ENCODE measurements at regions not wholly inside any gene's neighbourhood (a gene's known extent, or its start where the extent isn't known, plus 50 kb on each side); places are given as distances from the start of the nearest gene placed in this dataset.

- no peak for DNase-seq (ENCODE audit: low read depth, low spot score)
- Histone ChIP-seq H3K4me1 (ENCODE audit: control insufficient read depth, extremely low read depth, insufficient read depth, low read length) (no peaks in the 10 kb centered on the region), H3K4me2 (ENCODE audit: control insufficient read depth, extremely low read depth, insufficient read depth, low read depth, low read length) (no peak overlapping the region), H3K36me3 (ENCODE audit: control insufficient read depth in 2 of 2, extremely low read depth in 1 of 2, insufficient read depth in 2 of 2, low read length in 2 of 2) (no peaks in the 10 kb centered on the region), H3K9ac (ENCODE audit: control insufficient read depth, extremely low read depth, insufficient read depth, low read length) (no peak overlapping the region), H4K20me1 (ENCODE audit: control insufficient read depth, extremely low read depth, insufficient read depth, low read length) (no peaks in the 10 kb centered on the region), H3K9me1 (ENCODE audit: control insufficient read depth, extremely low read depth, insufficient read depth, low read length) (no peaks in the 10 kb centered on the region), H3K27me3 (ENCODE audit: control insufficient read depth, extremely low read depth, insufficient read depth, low read length) (no peaks in the 10 kb centered on the region), H2AFZ (ENCODE audit: control insufficient read depth, low read length) (no peak overlapping the region), H3K27ac (ENCODE audit: control insufficient read depth, insufficient read depth, low read length) (no peak overlapping the region), H3K4me3 (ENCODE audit: control insufficient read depth in 2 of 3, extremely low read depth in 1 of 3, insufficient read depth in 2 of 3, low read depth in 1 of 3, low read length in 3 of 3) (no peak overlapping the region), H3K79me2 (ENCODE audit: control insufficient read depth, insufficient read depth, low read length) (no peaks in the 10 kb centered on the region), H3K9me3 (ENCODE audit: control insufficient read depth, low read depth, low read length) (no peaks in the 10 kb centered on the region)
- dilution Hi-C loops (cut with MboI; ENCODE audit: extremely low pct_ligation_motif_present, low sequenced_read_pairs), result no loop called here
- TF ChIP-seq EZH2 (IDR thresholded peaks at IDR 0.05; ENCODE audit: low read length) (no peak), CTCF (optimal IDR thresholded peaks at IDR 0.05 in 1 of 3, IDR thresholded peaks at IDR 0.05 in 1 of 3, conservative IDR thresholded peaks at IDR 0.05 in 1 of 3; ENCODE audit: extremely low read depth in 1 of 3, insufficient read depth in 2 of 3, low read length in 3 of 3) (no peak)
- no peak for FAIRE-seq
Observed at GRCh38 chr15:95162069-95162468, 930.7 kb downstream of the MCTP2 start.

- Histone ChIP-seq H3K27ac (ENCODE audit: control insufficient read depth, insufficient read depth, low read length) (no peak overlapping the region), H4K20me1 (ENCODE audit: control insufficient read depth, extremely low read depth, insufficient read depth, low read length) (no peaks in the 10 kb centered on the region), H3K4me1 (ENCODE audit: control insufficient read depth, extremely low read depth, insufficient read depth, low read length) (no peaks in the 10 kb centered on the region), H3K27me3 (ENCODE audit: control insufficient read depth, extremely low read depth, insufficient read depth, low read length) (no peaks in the 10 kb centered on the region), H3K36me3 (ENCODE audit: control insufficient read depth in 2 of 2, extremely low read depth in 1 of 2, insufficient read depth in 2 of 2, low read length in 2 of 2) (no peaks in the 10 kb centered on the region), H3K9me1 (ENCODE audit: control insufficient read depth, extremely low read depth, insufficient read depth, low read length) (no peaks in the 10 kb centered on the region), H3K9me3 (ENCODE audit: control insufficient read depth, low read depth, low read length) (no peaks in the 10 kb centered on the region), H3K4me3 (ENCODE audit: control insufficient read depth in 2 of 3, extremely low read depth in 1 of 3, insufficient read depth in 2 of 3, low read depth in 1 of 3, low read length in 3 of 3) (no peak overlapping the region), H3K9ac (ENCODE audit: control insufficient read depth, extremely low read depth, insufficient read depth, low read length) (no peak overlapping the region), H3K79me2 (ENCODE audit: control insufficient read depth, insufficient read depth, low read length) (no peaks in the 10 kb centered on the region), H2AFZ (ENCODE audit: control insufficient read depth, low read length) (no peak overlapping the region), H3K4me2 (ENCODE audit: control insufficient read depth, extremely low read depth, insufficient read depth, low read depth, low read length) (no peak overlapping the region)
- TF ChIP-seq EZH2 (IDR thresholded peaks at IDR 0.05; ENCODE audit: low read length) (no peak), CTCF (optimal IDR thresholded peaks at IDR 0.05 in 1 of 3, IDR thresholded peaks at IDR 0.05 in 1 of 3, conservative IDR thresholded peaks at IDR 0.05 in 1 of 3; ENCODE audit: extremely low read depth in 1 of 3, insufficient read depth in 2 of 3, low read length in 3 of 3) (no peak)
- dilution Hi-C loops (cut with MboI; ENCODE audit: extremely low pct_ligation_motif_present, low sequenced_read_pairs), result no loop called here
- no peak for FAIRE-seq
- no peak for DNase-seq (ENCODE audit: low read depth, low spot score)
Observed at GRCh38 chr15:95162531-95162930, 931.2 kb downstream of the MCTP2 start.

Measured in keratinocyte (primary cell).